D721Med (cell line): ENCODE measurements at regions not wholly inside any gene's neighbourhood (a gene's known extent, or its start where the extent isn't known, plus 50 kb on each side); places are given as distances from the start of the nearest gene placed in this dataset.
"Not testable (repeated sequence)": the region's sequence is repeated elsewhere in the genome, so short reads cannot be mapped to it uniquely, and the experiment has no call there.

Experiments
- DNase-seq: peaks from one replicate; pipeline ENCODE4 v3.0.0; 2011; ENCODE audit warnings: low spot score; ENCODE audit not compliant: insufficient read length
- FAIRE-seq: peaks from 2 replicates; lab custom pipeline; 2011; peaks lifted over from hg19 to GRCh38; lab: Jason Lieb, UNC
- CTCF ChIP-seq: IDR thresholded peaks from 2 replicates; pipeline ENCODE4 v1.5.1; 2012; ENCODE audit warnings: mild to moderate bottlenecking, control low read depth; ENCODE audit not compliant: insufficient read depth; ENCODE audit errors: missing control alignments

GRCh38 chr4:181834071-181834470, 409.1 kb upstream of the TENM3 start:
- FAIRE-seq = no peak
- no peak for DNase-seq

GRCh38 chr4:181835348-181835747, 407.9 kb upstream of the TENM3 start:
- FAIRE-seq (no peak), DNase-seq (no peak)
- TF ChIP-seq CTCF = no peak

More at GRCh38 chr4:181834071-181834470, 409.1 kb upstream of the TENM3 start:
- no peak for TF ChIP-seq CTCF

GRCh38 chr4:181838253-181838652, 404.9 kb upstream of the TENM3 start:
- no peak for TF ChIP-seq CTCF

GRCh38 chr4:181843797-181844196, 399.4 kb upstream of the TENM3 start:
- DNase-seq, FAIRE-seq: not testable (repeated sequence)

More at GRCh38 chr4:181838253-181838652, 404.9 kb upstream of the TENM3 start:
- FAIRE-seq = no peak
- DNase-seq = no peak

- TF ChIP-seq CTCF = no peak
- no peak for DNase-seq
- FAIRE-seq = no peak
These were observed 397.6 kb upstream of the TENM3 start for GRCh38 chr4:181845617-181846016.

GRCh38 chr4:181846934-181847333, 396.3 kb upstream of the TENM3 start:
- no peak for TF ChIP-seq CTCF
- DNase-seq (no peak), FAIRE-seq (no peak)

GRCh38 chr4:181848357-181848756, 394.8 kb upstream of the TENM3 start:
- no peak for TF ChIP-seq CTCF
- FAIRE-seq (no peak), DNase-seq (no peak)

- TF ChIP-seq CTCF = no peak
- DNase-seq = no peak
- no peak for FAIRE-seq
These were observed 393.7 kb upstream of the TENM3 start for GRCh38 chr4:181849472-181849871.
